ENCODE measurements at regions not wholly inside any gene's neighbourhood (a gene's known extent, or its start where the extent isn't known, plus 50 kb on each side); places are given as distances from the start of the nearest gene placed in this dataset.

GRCh38 chr10:3554121-3554522, 230.9 kb downstream of the KLF6 start:
- Histone ChIP-seq H3K9ac (ENCODE audit: low read length) (no peak overlapping the region), H3K79me2 (ENCODE audit: insufficient read depth, low read length) (no peaks in the 10 kb centered on the region), H3K36me3 (ENCODE audit: insufficient read depth, low read length) (no peaks in the 10 kb centered on the region), H4K20me1 (ENCODE audit: insufficient read depth, low read length) (no peaks in the 10 kb centered on the region), H3K4me1 (ENCODE audit: insufficient read depth, low read length, severe bottlenecking) (no peaks in the 10 kb centered on the region), H3K27me3 (ENCODE audit: insufficient read depth, low read length) (0 out of 2 replicates have a peak, but pooled peaks cover 3% of the 10 kb centered on the region), H3K9me2 (ENCODE audit: low read depth, low read length) (no peaks in the 10 kb centered on the region), H3K27ac (ENCODE audit: low read depth, low read length, poor library complexity, severe bottlenecking) (no peak overlapping the region), H3K4me3 (ENCODE audit: low read depth, low read length, poor library complexity, severe bottlenecking) (no peak overlapping the region), H3K9me3 (ENCODE audit: low read length) (no peaks in the 10 kb centered on the region), H2AFZ (ENCODE audit: low read length) (no peak overlapping the region), H3K4me2 (ENCODE audit: low read length) (no peak overlapping the region), H3F3A (ENCODE audit: insufficient read depth, low read length) (no peaks in the 10 kb centered on the region)
- TF ChIP-seq EZH2 (IDR thresholded peaks at IDR 0.05; ENCODE audit: borderline replicate concordance, low read length) (no peak), CTCF (IDR thresholded peaks at IDR 0.05; ENCODE audit: low read length) (no peak)

- Histone ChIP-seq H3K79me2 (ENCODE audit: insufficient read depth, low read length) (no peaks in the 10 kb centered on the region), H3K4me3 (ENCODE audit: low read depth, low read length, poor library complexity, severe bottlenecking) (no peak overlapping the region), H3K36me3 (ENCODE audit: insufficient read depth, low read length) (no peaks in the 10 kb centered on the region), H2AFZ (ENCODE audit: low read length) (no peak overlapping the region), H4K20me1 (ENCODE audit: insufficient read depth, low read length) (no peaks in the 10 kb centered on the region), H3K4me1 (ENCODE audit: insufficient read depth, low read length, severe bottlenecking) (no peaks in the 10 kb centered on the region), H3K9me3 (ENCODE audit: low read length) (no peaks in the 10 kb centered on the region), H3K27me3 (ENCODE audit: insufficient read depth, low read length) (no peaks in the 10 kb centered on the region), H3K9ac (ENCODE audit: low read length) (no peak overlapping the region), H3K27ac (ENCODE audit: low read depth, low read length, poor library complexity, severe bottlenecking) (no peak overlapping the region), H3K4me2 (ENCODE audit: low read length) (no peak overlapping the region), H3K9me2 (ENCODE audit: low read depth, low read length) (no peaks in the 10 kb centered on the region), H3F3A (ENCODE audit: insufficient read depth, low read length) (no peaks in the 10 kb centered on the region)
- TF ChIP-seq CTCF (IDR thresholded peaks at IDR 0.05; ENCODE audit: low read length) (no peak), EZH2 (IDR thresholded peaks at IDR 0.05; ENCODE audit: borderline replicate concordance, low read length) (no peak)
These were observed 232.7 kb downstream of the KLF6 start for GRCh38 chr10:3552281-3552680.

- H3K79me2 ChIP-seq (ENCODE audit: insufficient read depth, low read length) = no peaks in the 10 kb centered on the region
- no peaks in the 10 kb centered on the region for H3K4me1 ChIP-seq (ENCODE audit: insufficient read depth, low read length, severe bottlenecking)
- H3K9me2 ChIP-seq (ENCODE audit: low read depth, low read length) = no peaks in the 10 kb centered on the region
- H3K4me3 ChIP-seq (ENCODE audit: low read depth, low read length, poor library complexity, severe bottlenecking) = no peak overlapping the region
- no peak overlapping the region for H2AFZ ChIP-seq (ENCODE audit: low read length)
- H3F3A ChIP-seq (ENCODE audit: insufficient read depth, low read length) = no peaks in the 10 kb centered on the region
- TF ChIP-seq EZH2 (IDR thresholded peaks at IDR 0.05; ENCODE audit: borderline replicate concordance, low read length) (no peak), CTCF (IDR thresholded peaks at IDR 0.05; ENCODE audit: low read length) (no peak)
- no peak overlapping the region for H3K4me2 ChIP-seq (ENCODE audit: low read length)
- H4K20me1 ChIP-seq (ENCODE audit: insufficient read depth, low read length) = no peaks in the 10 kb centered on the region
- no peaks in the 10 kb centered on the region for H3K9me3 ChIP-seq (ENCODE audit: low read length)
- H3K36me3 ChIP-seq (ENCODE audit: insufficient read depth, low read length) = no peaks in the 10 kb centered on the region
- H3K27ac ChIP-seq (ENCODE audit: low read depth, low read length, poor library complexity, severe bottlenecking) = no peak overlapping the region
- H3K9ac ChIP-seq (ENCODE audit: low read length) = no peak overlapping the region
- H3K27me3 ChIP-seq (ENCODE audit: insufficient read depth, low read length) = no peaks in the 10 kb centered on the region
These were observed 233.2 kb downstream of the KLF6 start for GRCh38 chr10:3551761-3552160.
